ENCODE measurements at regions not wholly inside any gene's neighbourhood (a gene's known extent, or its start where the extent isn't known, plus 50 kb on each side); places are given as distances from the start of the nearest gene placed in this dataset.
"Not testable (repeated sequence)": the region's sequence is repeated elsewhere in the genome, so short reads cannot be mapped to it uniquely, and the experiment has no call there.

DNA sequence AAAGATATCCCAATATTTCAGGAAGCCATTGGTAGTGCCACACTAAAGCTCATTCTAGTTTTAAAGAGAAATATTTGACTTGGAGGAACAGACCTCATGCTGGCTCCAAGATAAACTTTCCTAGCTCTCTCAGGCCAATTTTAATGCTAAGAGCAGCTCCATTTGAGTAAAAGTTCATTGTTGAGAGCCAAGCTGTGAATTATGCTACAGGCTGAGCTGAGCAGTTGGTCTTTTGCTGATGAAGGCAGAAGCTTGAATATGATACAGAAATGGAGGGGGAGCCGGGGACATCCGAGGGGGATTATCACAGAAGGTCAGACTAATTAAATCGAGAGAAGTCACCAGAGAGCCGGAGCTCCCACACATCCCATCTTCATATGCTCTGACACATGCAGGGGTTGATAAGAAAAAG lies 175.7 kb upstream of the AUTS2 start:
- H3K27ac ChIP-seq = no peak overlapping the region
- no peak for DNase-seq (ENCODE audit: low read depth, low spot score)

DNA sequence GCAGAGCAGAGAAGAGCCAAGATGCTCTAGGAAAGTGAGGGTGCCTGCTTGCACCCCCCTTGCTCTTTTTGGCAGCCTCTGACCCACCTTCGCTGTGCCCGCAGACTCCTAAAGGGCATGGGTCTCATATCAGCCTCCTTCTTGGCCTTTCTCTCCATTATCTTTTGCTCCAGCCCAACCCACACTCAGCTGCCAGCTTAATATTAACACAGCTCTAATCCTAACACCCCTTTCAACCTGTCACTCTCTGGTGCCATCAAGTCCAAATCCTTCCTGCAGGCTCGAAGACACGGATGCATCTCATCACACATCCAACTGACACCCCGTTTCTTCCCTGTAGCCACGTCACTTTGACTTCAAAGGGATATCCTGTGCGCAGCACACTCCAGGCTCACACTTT lies 171.6 kb upstream of the AUTS2 start:
- no peak overlapping the region for H3K27ac ChIP-seq
- DNase-seq (ENCODE audit: low read depth, low spot score) = no peak

DNA sequence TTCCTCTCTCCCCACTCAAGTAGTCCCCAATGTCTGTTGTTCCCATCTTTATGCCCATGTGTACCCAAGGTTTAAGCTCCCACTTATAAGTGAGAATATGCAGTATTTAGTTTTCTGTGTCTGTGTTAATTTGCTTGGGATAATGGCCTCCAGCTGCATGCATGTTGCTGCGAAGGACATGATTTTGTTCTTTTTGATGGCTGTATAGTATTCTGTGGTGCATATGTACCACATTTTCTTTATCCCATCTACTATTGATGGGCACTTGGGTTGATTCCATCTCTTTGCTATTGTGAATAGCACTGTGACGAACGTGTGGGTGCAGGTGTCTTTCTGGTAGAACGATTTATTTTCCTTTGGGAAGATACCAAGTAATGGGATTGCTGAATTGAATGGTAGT lies 170.2 kb upstream of the AUTS2 start:
- H3K27ac ChIP-seq = no peak overlapping the region
- no peak for DNase-seq (ENCODE audit: low read depth, low spot score)

- H3K27ac ChIP-seq = no peak overlapping the region
- no peak for DNase-seq (ENCODE audit: low read depth, low spot score)
Measured at GRCh38 chr7:69429911-69430383, 168.3 kb upstream of the AUTS2 start.

DNA sequence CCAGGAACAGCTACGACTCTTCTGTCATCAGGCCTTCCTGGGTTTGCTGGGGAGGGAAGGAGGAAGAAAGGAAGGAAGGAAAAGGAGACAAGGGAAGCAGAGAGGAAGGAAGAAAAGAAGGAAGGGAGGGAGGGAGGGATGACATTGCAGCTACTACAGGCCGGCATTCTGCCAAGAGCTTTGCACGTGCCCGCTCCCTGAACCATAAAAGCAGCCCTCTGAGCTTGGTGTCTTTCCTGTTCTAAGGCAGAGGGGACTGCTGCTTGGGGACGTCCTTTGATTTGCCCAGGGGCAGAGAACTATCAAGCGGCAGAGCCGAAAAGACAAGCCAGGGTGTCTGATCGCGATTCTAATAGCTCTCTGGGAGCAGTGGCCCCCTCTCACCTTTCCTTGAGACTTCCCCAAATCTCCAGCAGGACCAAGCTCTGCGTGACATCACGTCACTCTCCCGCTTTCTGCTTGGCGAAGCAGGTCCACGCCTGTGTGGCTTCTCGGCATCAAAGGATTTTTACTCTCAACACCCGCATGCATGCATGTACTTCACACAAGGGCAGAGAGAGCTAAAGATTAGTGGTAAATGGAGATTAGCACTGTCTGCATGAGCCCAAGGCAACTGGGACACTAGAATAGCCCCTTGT lies 167.8 kb upstream of the AUTS2 start:
- no peak overlapping the region for H3K27ac ChIP-seq
- DNase-seq (ENCODE audit: low read depth, low spot score) = no peak

DNA sequence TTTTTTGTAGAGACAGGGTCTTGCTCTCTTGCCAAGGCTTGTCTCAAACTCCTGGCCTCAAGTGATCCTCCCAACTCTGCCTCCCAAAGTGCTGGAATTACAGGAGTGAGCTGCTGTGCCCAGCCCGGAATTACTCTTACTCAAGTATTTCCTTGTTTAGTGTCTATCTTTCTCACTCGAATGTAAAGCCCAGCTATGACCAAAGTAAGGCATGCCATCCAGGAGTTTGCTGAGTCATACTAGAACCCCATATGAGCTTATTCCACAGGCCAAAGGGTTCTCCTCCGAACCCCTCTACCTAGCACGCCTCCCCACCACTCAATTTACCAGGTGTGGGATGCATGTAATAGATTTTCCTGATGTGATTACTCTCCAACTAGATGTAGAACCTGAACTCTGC lies 166.6 kb upstream of the AUTS2 start:
- DNase-seq (ENCODE audit: low read depth, low spot score) = no peak

DNA sequence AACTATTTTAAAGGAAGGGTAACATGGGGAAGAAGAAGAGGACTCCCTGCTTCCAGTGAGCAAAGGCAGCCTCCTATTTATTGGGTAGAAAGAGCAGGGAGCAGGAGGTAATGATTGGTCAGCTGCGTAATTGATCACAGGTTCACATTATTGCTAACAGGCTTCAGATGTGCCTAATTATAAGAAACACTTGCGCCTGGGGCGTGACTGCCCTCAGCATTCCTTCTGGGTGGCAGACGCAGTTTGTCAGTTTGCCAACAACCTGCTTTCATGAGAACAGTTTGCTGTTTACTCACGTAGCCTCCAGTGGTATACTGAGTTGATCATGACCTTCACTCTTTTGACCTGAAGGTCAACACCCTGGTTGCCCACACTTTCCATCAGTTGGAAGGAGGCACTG lies 166.0 kb upstream of the AUTS2 start:
- H3K27ac ChIP-seq = not testable (repeated sequence)

More for the DNA sequence above, 166.6 kb upstream of the AUTS2 start:
- H3K27ac ChIP-seq = no peak overlapping the region

DNA sequence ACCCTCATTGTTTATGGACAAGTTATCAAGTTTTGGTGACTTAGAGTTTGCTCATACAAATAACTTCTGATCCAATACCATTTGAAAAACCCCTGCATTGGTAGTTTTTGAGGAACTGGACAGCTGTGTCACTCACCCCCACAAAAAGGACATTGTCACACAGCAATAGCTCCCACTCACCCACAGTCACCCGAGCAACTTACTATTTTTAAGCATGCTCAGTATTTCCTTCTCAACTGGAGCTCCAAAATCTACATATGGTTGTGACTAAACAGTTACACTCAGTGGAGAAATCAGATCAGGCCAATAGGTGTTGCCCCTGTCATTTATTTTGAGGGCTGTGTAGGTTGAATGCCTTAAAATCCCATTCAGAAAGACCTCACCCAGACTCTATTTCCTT lies 165.2 kb upstream of the AUTS2 start:
- H3K27ac ChIP-seq = no peak overlapping the region
- DNase-seq (ENCODE audit: low read depth, low spot score) = no peak

More for the DNA sequence above, 166.0 kb upstream of the AUTS2 start:
- not testable (repeated sequence) for DNase-seq (ENCODE audit: low read depth, low spot score)

DNA sequence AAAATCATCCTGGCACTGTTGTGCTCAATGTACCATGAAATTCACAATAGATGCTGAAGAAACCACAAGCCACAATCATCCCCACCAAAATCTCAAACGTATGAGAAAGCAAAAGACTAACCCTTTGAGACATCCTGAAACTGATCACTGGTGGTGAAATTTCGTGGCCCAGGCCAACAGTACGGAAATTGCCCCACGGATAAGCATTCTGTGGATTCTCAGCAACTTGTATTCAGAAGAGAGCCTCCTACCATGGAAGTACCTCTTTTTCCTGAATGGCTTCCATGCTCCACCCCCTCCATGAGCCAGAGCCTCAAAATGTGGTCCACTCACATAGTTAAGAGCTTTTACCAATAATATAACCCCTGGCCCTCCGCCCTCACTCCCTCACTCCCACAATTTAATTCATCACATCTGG lies 163.9 kb upstream of the AUTS2 start:
- no peak overlapping the region for H3K27ac ChIP-seq
- no peak for DNase-seq (ENCODE audit: low read depth, low spot score)

- H3K27ac ChIP-seq = no peak overlapping the region
- DNase-seq (ENCODE audit: low read depth, low spot score) = no peak
Measured at GRCh38 chr7:69435711-69436110, 162.6 kb upstream of the AUTS2 start.

- DNase-seq (ENCODE audit: low read depth, low spot score) = no peak
- H3K27ac ChIP-seq = no peak overlapping the region
Measured at GRCh38 chr7:69436946-69437345, 161.3 kb upstream of the AUTS2 start.

GRCh38 chr7:69438584-69439412 lies 159.5 kb upstream of the AUTS2 start:
- DNase-seq (ENCODE audit: low read depth, low spot score) = no peak
- H3K27ac ChIP-seq = no peak overlapping the region

DNA sequence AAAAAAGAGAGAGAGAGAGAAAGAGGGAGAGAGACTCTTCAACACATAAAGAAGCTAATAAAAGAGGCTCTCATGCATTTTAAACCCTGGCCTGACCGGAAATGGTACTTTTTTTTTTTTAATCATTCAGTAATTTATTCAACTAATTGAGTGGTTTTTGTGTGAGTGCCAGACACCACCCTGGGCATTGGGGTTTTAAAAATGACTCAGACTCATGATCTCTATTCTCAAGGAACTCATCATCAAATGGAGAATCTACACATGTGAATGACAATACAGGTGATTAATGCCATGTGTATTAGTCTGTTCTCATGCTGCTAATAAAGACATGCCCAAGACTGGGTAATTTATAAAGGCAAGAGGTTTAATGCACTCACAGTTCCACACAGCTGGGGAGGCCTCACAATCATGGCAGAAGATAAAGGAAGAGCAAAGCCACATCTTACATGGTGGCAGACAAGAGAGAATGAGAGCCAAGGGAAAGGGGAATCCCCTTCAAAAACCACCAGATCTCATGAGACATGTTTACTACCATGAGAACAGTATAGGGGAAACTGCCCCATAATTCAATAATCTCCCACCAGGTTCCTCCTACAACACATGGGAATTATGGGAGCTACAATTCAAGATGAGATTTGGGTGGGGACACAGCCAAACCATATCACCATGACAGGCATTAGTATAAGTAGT lies 158.5 kb upstream of the AUTS2 start:
- no peak overlapping the region for H3K27ac ChIP-seq
- no peak for DNase-seq (ENCODE audit: low read depth, low spot score)

GRCh38 chr7:69440976-69441375 lies 157.3 kb upstream of the AUTS2 start:
- H3K27ac ChIP-seq = no peak overlapping the region
- no peak for DNase-seq (ENCODE audit: low read depth, low spot score)

- no peak for DNase-seq (ENCODE audit: low read depth, low spot score)
- H3K27ac ChIP-seq = no peak overlapping the region
Measured at GRCh38 chr7:69443136-69443535, 155.1 kb upstream of the AUTS2 start.

GRCh38 chr7:69445541-69445940 lies 152.7 kb upstream of the AUTS2 start:
- H3K27ac ChIP-seq = no peak overlapping the region
- no peak for DNase-seq (ENCODE audit: low read depth, low spot score)

- DNase-seq (ENCODE audit: low read depth, low spot score); H3K27ac ChIP-seq: not testable (repeated sequence)
Measured at GRCh38 chr7:69446213-69446612, 152.1 kb upstream of the AUTS2 start.

- no peak for DNase-seq (ENCODE audit: low read depth, low spot score)
- no peak overlapping the region for H3K27ac ChIP-seq
Measured at GRCh38 chr7:69448071-69448470, 150.2 kb upstream of the AUTS2 start.

DNA sequence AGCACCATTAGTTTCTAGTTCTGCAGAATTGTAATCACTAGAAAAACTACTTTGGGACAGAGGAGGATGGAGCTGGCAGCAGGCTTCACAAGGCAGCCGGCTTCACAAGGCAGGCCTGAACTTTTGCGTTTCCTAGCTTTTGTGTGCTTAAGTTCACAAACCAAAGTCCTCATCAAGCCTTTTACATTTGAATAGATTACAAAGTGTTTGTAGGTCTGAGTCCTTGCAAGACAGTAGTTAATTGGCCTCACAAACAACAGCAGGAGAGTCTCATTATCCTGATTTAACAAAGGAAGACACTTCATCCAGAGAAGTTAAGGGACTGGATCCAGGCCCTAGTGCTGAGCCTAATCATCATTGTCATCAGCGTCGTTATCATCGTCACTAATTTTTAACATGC lies 147.8 kb upstream of the AUTS2 start:
- no peak overlapping the region for H3K27ac ChIP-seq
- DNase-seq (ENCODE audit: low read depth, low spot score) = no peak

DNA sequence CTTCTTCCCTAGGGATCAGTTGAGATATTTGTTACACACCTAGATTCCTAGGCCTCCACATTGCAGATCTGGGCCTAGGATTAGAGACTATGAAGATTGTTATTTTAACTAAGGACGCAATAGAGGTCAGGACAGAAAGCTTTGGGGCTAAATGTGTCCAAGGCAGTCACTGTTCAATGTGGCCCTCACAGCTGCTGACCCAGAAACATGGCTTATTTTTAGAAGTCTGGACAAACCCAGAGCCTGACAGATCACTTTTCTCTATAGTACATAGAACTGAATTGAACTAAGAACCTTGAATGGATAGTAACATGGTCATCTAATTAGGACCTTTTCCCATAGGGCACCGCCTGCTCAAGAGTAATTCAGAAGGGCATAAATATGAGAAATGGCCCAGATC lies 146.6 kb upstream of the AUTS2 start:
- no peak for DNase-seq (ENCODE audit: low read depth, low spot score)
- H3K27ac ChIP-seq = no peak overlapping the region

GRCh38 chr7:69452797-69453196 lies 145.5 kb upstream of the AUTS2 start:
- no peak for DNase-seq (ENCODE audit: low read depth, low spot score)
- no peak overlapping the region for H3K27ac ChIP-seq

All from epithelial cell of prostate (primary cell).